Fibroblast of the aortic adventitia (primary cell): ENCODE measurements at regions not wholly inside any gene's neighbourhood (a gene's known extent, or its start where the extent isn't known, plus 50 kb on each side); places are given as distances from the start of the nearest gene placed in this dataset.
"Not testable (repeated sequence)": the region's sequence is repeated elsewhere in the genome, so short reads cannot be mapped to it uniquely, and the experiment has no call there.

Experiments
- DNase-seq: peaks from one replicate; pipeline ENCODE4 v3.0.0-alpha.2; 2010; ENCODE audit warnings: low read depth
- H3K4me3 ChIP-seq: 2 replicates; pipeline ENCODE4 v1.5.1; 2011; ENCODE audit warnings: low read depth, mild to moderate bottlenecking, control low read depth, low read length, moderate library complexity
- TF ChIP-seq, protein P1 (sequence below): IDR thresholded peaks from 2 replicates; pipeline ENCODE4 v1.5.1; 2011; ENCODE audit warnings: mild to moderate bottlenecking, low read length, control low read depth, inconsistent platforms; ENCODE audit not compliant: insufficient read depth

DNA sequence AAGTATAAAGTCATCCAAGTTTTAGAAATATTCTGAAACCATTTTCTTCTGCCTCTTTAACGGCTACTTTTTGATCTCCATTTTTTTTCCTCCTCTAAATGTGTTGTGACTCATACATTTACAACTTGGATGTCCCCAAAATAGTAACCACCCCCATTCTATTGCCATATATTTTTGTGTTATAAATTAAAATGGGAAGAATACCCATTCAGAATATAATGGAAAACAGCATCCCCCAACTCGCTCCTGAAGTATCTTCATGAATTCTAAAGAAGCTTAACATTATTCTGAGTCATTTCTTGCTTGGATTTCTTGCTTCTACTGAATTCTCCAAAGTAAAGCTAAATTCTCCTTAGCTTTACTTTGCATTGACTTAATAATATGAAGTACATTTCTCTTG, 92.0 kb upstream of the PTPN13 start:
- no peak for DNase-seq
- TF ChIP-seq, protein P1, sequence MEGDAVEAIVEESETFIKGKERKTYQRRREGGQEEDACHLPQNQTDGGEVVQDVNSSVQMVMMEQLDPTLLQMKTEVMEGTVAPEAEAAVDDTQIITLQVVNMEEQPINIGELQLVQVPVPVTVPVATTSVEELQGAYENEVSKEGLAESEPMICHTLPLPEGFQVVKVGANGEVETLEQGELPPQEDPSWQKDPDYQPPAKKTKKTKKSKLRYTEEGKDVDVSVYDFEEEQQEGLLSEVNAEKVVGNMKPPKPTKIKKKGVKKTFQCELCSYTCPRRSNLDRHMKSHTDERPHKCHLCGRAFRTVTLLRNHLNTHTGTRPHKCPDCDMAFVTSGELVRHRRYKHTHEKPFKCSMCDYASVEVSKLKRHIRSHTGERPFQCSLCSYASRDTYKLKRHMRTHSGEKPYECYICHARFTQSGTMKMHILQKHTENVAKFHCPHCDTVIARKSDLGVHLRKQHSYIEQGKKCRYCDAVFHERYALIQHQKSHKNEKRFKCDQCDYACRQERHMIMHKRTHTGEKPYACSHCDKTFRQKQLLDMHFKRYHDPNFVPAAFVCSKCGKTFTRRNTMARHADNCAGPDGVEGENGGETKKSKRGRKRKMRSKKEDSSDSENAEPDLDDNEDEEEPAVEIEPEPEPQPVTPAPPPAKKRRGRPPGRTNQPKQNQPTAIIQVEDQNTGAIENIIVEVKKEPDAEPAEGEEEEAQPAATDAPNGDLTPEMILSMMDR, result no peak
- H3K4me3 ChIP-seq, result no peak overlapping the region

DNA sequence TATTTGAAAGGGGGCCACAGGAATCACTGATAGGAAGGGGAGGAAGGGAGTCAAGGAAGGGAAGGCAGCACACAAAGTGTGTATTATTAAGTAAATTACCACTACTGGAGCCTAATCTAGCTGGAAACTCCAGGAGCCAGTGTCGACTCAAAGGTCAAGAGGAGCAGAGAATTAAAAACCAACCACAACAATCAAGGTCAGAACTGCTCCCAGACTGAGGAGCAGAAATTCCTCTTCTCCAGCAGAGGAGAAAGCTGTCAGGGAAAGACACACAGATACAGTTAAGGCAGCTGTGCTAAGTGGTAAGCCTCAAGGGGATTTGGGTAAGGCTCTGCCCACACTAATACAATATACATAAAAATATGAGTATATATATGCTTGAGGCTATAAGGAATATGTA, 87.5 kb upstream of the PTPN13 start:
- TF ChIP-seq, protein P1, result no peak
- DNase-seq, result no peak
- H3K4me3 ChIP-seq, result no peak overlapping the region

GRCh38 chr4:86508436-86508835, 85.7 kb upstream of the PTPN13 start:
- peak; percentile 46 for DNase-seq
- TF ChIP-seq, protein P1, result no peak
- peak overlapping the region; percentile 43 for H3K4me3 ChIP-seq

GRCh38 chr4:86511590-86511989, 82.5 kb upstream of the PTPN13 start:
- no peak for DNase-seq
- TF ChIP-seq, protein P1, result no peak

GRCh38 chr4:86512631-86513030, 81.5 kb upstream of the PTPN13 start:
- no peak for DNase-seq
- TF ChIP-seq, protein P1, result no peak
- no peak overlapping the region for H3K4me3 ChIP-seq

More at GRCh38 chr4:86511590-86511989, 82.5 kb upstream of the PTPN13 start:
- H3K4me3 ChIP-seq, result no peak overlapping the region

DNA sequence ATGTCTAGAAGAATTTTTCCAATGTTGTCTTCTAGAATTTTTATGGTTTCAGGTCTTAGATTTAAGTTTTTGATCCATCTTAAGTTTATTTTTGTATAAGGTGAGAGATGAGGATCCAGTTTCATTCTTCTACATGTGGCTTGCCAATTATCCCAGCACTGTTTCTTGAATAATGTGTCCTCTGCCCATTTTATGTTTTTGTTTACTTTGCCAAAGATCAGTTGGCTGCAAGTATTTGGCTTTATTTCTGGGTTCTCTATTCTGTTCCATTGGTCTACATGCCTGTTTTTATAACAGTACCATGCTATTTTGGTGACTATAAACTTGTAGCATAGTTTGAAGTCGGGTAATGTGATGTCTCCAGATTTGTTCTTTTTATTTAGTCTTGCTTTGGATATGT, 78.2 kb upstream of the PTPN13 start:
- H3K4me3 ChIP-seq, DNase-seq: not testable (repeated sequence)

GRCh38 chr4:86521373-86521969, 72.6 kb upstream of the PTPN13 start:
- DNase-seq, result no peak
- H3K4me3 ChIP-seq, result no peak overlapping the region
- TF ChIP-seq, protein P1, result no peak
